ENCODE measurements at regions not wholly inside any gene's neighbourhood (a gene's known extent, or its start where the extent isn't known, plus 50 kb on each side); places are given as distances from the start of the nearest gene placed in this dataset.

GRCh38 chr5:90226433-90227099, 183.0 kb downstream of the CETN3 start:
- TF ChIP-seq EZH2phosphoT487 (IDR thresholded peaks at IDR 0.05; ENCODE audit: insufficient read depth, low read depth) (no peak), EZH2 (IDR thresholded peaks at IDR 0.05; ENCODE audit: insufficient read depth, poor library complexity, severe bottlenecking) (no peak)
